ACC112 (cell line): ENCODE measurements at regions not wholly inside any gene's neighbourhood (a gene's known extent, or its start where the extent isn't known, plus 50 kb on each side); places are given as distances from the start of the nearest gene placed in this dataset.
"Not testable (repeated sequence)": the region's sequence is repeated elsewhere in the genome, so short reads cannot be mapped to it uniquely, and the experiment has no call there.

Experiments used
- H2AFZ ChIP-seq: fragments of 200-600 bp; sonication (generic); one replicate; pipeline ENCODE4 v1.6.0; 2017; ENCODE audit warnings: antibody characterized with exemption, low read length; ENCODE audit not compliant: unreplicated experiment
- H3K27ac ChIP-seq: fragments of 200-600 bp; sonication (generic); 2 replicates; pipeline ENCODE4 v1.5.1; 2014; ENCODE audit warnings: low read depth, mild to moderate bottlenecking, antibody characterized with exemption, low read length, moderate library complexity
- H3K27me3 ChIP-seq: fragments of 200-600 bp; sonication (generic); 2 replicates; pipeline ENCODE4 v1.6.1; 2014; ENCODE audit warnings: mild to moderate bottlenecking, antibody characterized with exemption, low read length, moderate library complexity, mixed read lengths; ENCODE audit not compliant: insufficient read depth
- H3K36me3 ChIP-seq: fragments of 200-600 bp; sonication (generic); 2 replicates; pipeline ENCODE4 v1.6.1; 2016; ENCODE audit warnings: mild to moderate bottlenecking, antibody characterized with exemption, low read length, moderate library complexity, mixed read lengths; ENCODE audit not compliant: insufficient read depth
- H3K4me1 ChIP-seq: fragments of 200-600 bp; sonication (generic); one replicate; pipeline ENCODE4 v1.6.1; 2016; ENCODE audit warnings: low read length, mixed read lengths; ENCODE audit not compliant: insufficient read depth, unreplicated experiment, control insufficient read depth
- H3K4me3 ChIP-seq: fragments of 200-600 bp; sonication (generic); 2 replicates; pipeline ENCODE4 v1.5.1; 2014; ENCODE audit warnings: mild to moderate bottlenecking, low read depth, low read length
- H3K79me2 ChIP-seq: fragments of 200-600 bp; sonication (generic); one replicate; pipeline ENCODE4 v1.6.0; 2016; ENCODE audit warnings: low read length; ENCODE audit not compliant: control insufficient read depth, unreplicated experiment, insufficient read depth

DNA sequence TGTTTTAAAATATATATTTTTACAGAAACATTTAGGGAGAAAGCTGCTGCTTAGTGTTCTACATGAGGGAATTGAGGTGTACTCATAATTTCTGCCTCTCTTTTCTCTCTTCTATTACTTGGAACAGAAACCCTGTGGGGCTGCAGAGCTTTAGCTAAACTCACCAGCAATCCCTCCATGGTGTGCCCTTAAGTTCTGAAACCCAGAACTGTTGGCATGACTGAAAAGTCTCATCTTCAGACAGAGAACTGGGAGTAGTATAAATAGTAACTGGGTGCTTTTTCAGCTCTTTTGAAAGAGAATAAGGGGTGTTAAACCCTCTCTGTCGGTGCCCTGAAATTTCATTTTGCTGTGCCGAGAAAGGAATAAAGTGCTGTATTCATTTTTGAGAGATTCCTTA lies 294.9 kb upstream of the BOD1L1 start:
- Histone ChIP-seq H3K4me3 (no peak overlapping the region), H3K79me2 (peaks cover 7% of the 10 kb centered on the region), H3K4me1 (peaks cover 69% of the 10 kb centered on the region), H3K27me3 (no peaks in the 10 kb centered on the region), H2AFZ (no peak overlapping the region), H3K27ac (peak overlapping the region; percentile 100), H3K36me3 (no peaks in the 10 kb centered on the region; the same call in 1 of the 2 replicates)

- H3K27me3 ChIP-seq, result no peaks in the 10 kb centered on the region
- no peaks in the 10 kb centered on the region; the same call in 1 of the 2 replicates for H3K36me3 ChIP-seq
- peaks cover 7% of the 10 kb centered on the region for H3K79me2 ChIP-seq
- no peak overlapping the region for H2AFZ ChIP-seq
- H3K27ac ChIP-seq, result peak overlapping the region; percentile 100
- no peak overlapping the region for H3K4me3 ChIP-seq
- peaks cover 63% of the 10 kb centered on the region for H3K4me1 ChIP-seq
Observed at GRCh38 chr4:13922873-13923645, 295.5 kb upstream of the BOD1L1 start.

GRCh38 chr4:13924900-13925299 lies 297.4 kb upstream of the BOD1L1 start:
- not testable (repeated sequence) for H3K27me3 ChIP-seq, H3K4me3 ChIP-seq, H2AFZ ChIP-seq, H3K27ac ChIP-seq, H3K79me2 ChIP-seq, H3K36me3 ChIP-seq
- peaks cover 44% of the 10 kb centered on the region for H3K4me1 ChIP-seq

DNA sequence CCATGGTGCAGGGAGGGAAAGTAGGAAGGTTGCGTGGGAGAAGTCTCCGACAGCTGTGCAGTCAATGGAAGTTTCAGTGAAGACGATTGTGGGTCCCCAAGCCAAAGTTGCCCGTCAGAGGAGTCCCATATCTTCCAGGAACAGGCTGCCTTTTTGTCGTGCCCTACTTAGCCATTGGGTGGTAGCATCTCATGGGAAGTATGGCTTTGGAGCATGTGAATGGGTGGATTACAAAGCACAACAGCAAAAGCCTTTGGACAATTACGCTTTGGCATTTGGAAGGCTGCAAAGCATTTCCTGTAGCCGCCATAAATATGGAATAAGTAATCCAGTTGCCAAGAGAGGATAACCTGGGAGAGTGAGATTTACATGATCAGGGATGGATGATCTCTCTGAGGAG lies 300.7 kb upstream of the BOD1L1 start:
- Histone ChIP-seq H3K4me3 (no peak overlapping the region), H3K36me3 (no peaks in the 10 kb centered on the region), H3K4me1 (peaks cover 17% of the 10 kb centered on the region), H3K79me2 (peaks cover under 1% of the 10 kb centered on the region), H2AFZ (no peak overlapping the region), H3K27me3 (no peaks in the 10 kb centered on the region), H3K27ac (no peak overlapping the region)

DNA sequence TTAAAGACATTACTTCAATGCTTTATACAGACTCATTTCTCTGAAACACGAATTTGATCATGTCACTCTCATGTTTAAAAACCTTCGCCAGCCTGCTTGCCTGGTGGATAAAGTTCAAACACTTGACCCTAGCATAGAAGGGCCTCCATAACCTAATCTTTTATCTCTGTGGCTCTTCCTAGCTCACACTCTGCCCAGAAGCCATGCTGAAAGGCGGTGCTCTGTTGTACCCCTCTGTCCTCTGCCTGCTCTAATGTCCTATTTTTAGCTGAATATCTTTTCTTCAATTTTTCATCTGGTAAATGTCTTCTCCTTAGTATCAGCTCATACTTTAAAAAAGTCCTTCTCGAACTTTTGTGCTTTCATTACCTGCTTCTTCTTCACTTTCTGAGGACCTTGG lies 302.6 kb upstream of the BOD1L1 start:
- Histone ChIP-seq H3K4me3 (no peak overlapping the region), H2AFZ (no peak overlapping the region), H3K36me3 (no peaks in the 10 kb centered on the region), H3K27me3 (no peaks in the 10 kb centered on the region), H3K27ac (no peak overlapping the region), H3K79me2 (no peaks in the 10 kb centered on the region), H3K4me1 (peaks cover 3% of the 10 kb centered on the region)

DNA sequence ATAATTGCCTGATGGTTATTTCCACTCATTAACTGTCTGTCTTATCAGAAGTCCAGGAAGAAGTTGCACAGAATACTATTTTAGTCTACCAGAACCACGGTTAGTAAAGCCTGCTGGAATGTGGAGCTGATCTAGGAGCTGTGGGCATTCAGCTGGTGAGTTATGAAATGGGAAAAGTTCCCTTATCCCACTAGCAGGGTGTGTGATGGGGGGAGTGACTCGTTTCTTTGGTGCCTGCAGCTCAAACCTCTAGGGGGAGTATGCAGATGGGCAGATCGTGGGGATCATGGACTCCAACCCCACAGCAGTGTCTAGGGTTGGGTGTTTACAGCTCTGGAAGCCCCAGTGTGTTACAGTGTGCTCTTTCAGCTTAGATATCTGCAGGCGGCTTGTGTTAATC lies 305.7 kb upstream of the BOD1L1 start:
- no peak overlapping the region for H3K27ac ChIP-seq
- no peaks in the 10 kb centered on the region for H3K27me3 ChIP-seq
- peaks cover 3% of the 10 kb centered on the region for H3K4me1 ChIP-seq
- H2AFZ ChIP-seq, result no peak overlapping the region
- no peaks in the 10 kb centered on the region for H3K36me3 ChIP-seq
- no peak overlapping the region for H3K4me3 ChIP-seq
- no peaks in the 10 kb centered on the region for H3K79me2 ChIP-seq

DNA sequence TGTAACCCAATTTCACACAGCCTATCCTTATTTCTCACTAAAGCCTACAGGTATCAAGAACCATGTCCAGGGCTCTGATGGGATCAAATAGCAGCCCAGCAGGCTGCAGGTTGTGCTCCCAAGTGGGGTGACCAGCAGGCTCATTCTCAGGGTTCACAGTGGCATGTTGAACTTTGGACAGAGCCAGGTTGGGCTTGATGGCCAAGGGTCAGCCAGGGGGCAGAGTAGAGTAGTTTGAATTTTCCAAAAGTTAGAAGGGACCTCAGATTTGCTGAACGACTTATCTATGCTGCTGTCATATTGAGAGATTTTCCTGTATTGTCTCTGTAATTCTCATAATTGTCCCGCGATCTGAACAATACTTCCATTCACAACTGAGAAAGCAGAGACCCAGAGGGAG lies 310.8 kb upstream of the BOD1L1 start:
- H3K36me3 ChIP-seq, result no peaks in the 10 kb centered on the region
- H3K4me3 ChIP-seq, result no peak overlapping the region
- H3K4me1 ChIP-seq, result no peaks in the 10 kb centered on the region
- no peaks in the 10 kb centered on the region for H3K79me2 ChIP-seq
- no peak overlapping the region for H2AFZ ChIP-seq
- H3K27me3 ChIP-seq, result no peaks in the 10 kb centered on the region
- H3K27ac ChIP-seq, result no peak overlapping the region

GRCh38 chr4:13940921-13941320 lies 313.4 kb upstream of the BOD1L1 start:
- H3K79me2 ChIP-seq, result no peaks in the 10 kb centered on the region
- no peak overlapping the region for H3K4me3 ChIP-seq
- no peak overlapping the region for H2AFZ ChIP-seq
- H3K36me3 ChIP-seq, result no peaks in the 10 kb centered on the region
- H3K4me1 ChIP-seq, result no peaks in the 10 kb centered on the region
- no peaks in the 10 kb centered on the region for H3K27me3 ChIP-seq
- H3K27ac ChIP-seq, result no peak overlapping the region

DNA sequence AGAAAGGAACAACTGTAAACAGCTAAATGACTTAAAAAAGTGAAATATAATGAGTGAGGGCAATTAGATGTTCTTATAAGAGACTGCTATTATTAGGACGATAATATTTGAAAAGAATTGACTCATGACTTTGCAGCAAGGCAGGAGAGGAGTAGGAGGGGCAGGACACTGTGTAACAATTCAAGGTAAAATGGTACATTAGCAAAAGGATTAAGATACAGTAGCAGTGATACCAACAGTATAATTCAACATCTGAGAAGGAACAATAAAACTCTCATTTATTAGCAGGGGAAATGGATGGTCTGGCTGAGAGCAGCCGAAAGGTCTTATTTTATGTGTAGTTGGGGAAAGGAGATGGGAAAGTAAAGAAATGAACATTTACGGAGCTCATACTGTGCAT lies 315.5 kb upstream of the BOD1L1 start:
- no peaks in the 10 kb centered on the region for H3K79me2 ChIP-seq
- no peaks in the 10 kb centered on the region for H3K27me3 ChIP-seq
- no peak overlapping the region for H3K27ac ChIP-seq
- no peak overlapping the region for H3K4me3 ChIP-seq
- no peaks in the 10 kb centered on the region for H3K4me1 ChIP-seq
- H3K36me3 ChIP-seq, result no peaks in the 10 kb centered on the region
- H2AFZ ChIP-seq, result no peak overlapping the region

DNA sequence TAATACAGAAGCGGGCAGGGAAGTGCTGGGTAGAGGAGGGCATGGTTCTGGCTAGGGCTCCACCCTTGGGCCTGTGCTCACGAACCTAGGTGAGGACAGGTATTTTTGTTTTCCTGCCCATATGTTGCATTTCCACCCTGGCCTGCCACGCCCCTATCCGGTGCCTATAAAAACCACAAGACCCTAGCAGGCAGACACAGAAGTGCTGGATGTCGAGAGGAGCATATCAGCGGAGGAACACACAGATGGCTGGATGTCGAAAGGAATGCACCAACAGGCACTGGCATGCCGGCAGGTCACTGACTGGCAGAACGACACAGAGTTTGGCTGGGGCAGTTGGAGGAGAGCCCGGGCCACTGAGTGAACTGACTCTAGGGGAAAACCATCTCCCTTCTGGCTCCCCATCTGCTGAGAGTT lies 316.6 kb upstream of the BOD1L1 start:
- Histone ChIP-seq H3K27ac (no peak overlapping the region), H3K4me3 (no peak overlapping the region), H2AFZ (no peak overlapping the region), H3K4me1 (no peaks in the 10 kb centered on the region), H3K27me3 (no peaks in the 10 kb centered on the region), H3K79me2 (no peaks in the 10 kb centered on the region), H3K36me3 (no peaks in the 10 kb centered on the region)

DNA sequence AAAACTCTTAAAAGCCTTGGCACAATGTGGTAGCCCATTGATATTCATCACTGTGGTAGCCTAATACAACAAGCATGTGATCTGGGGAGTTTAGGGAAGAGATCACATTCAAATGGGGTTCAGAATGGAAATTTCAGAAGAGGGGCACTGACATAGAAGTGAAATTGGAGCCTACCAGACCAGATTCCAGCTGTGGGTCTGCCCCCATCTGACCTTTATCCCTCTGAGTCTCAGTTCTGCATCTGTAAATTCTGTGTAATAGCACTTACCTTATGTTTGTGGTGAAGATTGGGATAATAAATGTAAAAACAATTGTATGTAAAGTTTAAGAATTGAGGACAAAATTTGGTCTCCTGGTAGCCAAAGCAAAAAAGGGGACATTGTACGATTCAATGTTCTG lies 320.4 kb upstream of the BOD1L1 start:
- Histone ChIP-seq H3K4me3 (no peak overlapping the region), H3K36me3 (no peaks in the 10 kb centered on the region), H2AFZ (no peak overlapping the region), H3K27me3 (no peaks in the 10 kb centered on the region), H3K27ac (no peak overlapping the region), H3K4me1 (no peaks in the 10 kb centered on the region), H3K79me2 (no peaks in the 10 kb centered on the region)
